IMR-90 (cell line): ENCODE measurements at regions not wholly inside any gene's neighbourhood (a gene's known extent, or its start where the extent isn't known, plus 50 kb on each side); places are given as distances from the start of the nearest gene placed in this dataset.

Experiments
- ATAC-seq: fragments of 200-7000 bp; cut with Tn5 transposase; 2 replicates; pipeline ENCODE4 v1.9.1; 2020; ENCODE audit warnings: low read depth, mild to moderate bottlenecking, moderate library complexity
- BruUV-seq: library from RNA; stranded (reverse); fragments of 400-500 nt; replicated peaks from 2 replicates; lab custom pipeline; 2021; lab: Mats Ljungman, UMichigan
- CTCF ChIA-PET: fragments of 300-600 bp; formaldehyde crosslinking; extraction: SDS; loops from one replicate; lab custom pipeline; 2021; ENCODE audit warnings: antibody characterized with exemption; lab: Yijun Ruan, JAX
- POLR2A ChIA-PET: fragments of 300-600 bp; sonication (Branson Sonifier 250); formaldehyde crosslinking; loops from one replicate; lab custom pipeline; 2022; ENCODE audit warnings: antibody characterized with exemption; ENCODE audit not compliant: unreplicated experiment; lab: Charles Lee
- DNase-seq: peaks from one replicate; pipeline ENCODE4 v3.0.0; 2013
- H2AFZ ChIP-seq: replicated peaks from 2 replicates; pipeline ENCODE3; 2013; ENCODE audit warnings: low read length, mild to moderate bottlenecking; ENCODE audit not compliant: poor library complexity
- H2AK5ac ChIP-seq: 2 replicates; pipeline ENCODE4 v1.6.1; 2013; ENCODE audit warnings: low read depth, low read length, inconsistent platforms
- H2AK9ac ChIP-seq: replicated peaks from 2 replicates; pipeline ENCODE3; 2013; ENCODE audit warnings: mild to moderate bottlenecking, low read depth, low read length, moderate library complexity; ENCODE audit not compliant: poor library complexity
- H2BK120ac ChIP-seq: 2 replicates; pipeline ENCODE4 v1.6.1; 2013; ENCODE audit warnings: low read depth, low read length, inconsistent platforms
- H2BK15ac ChIP-seq: 3 replicates; pipeline ENCODE4 v1.6.1; 2013; ENCODE audit warnings: low read depth, low read length, inconsistent platforms
- H2BK20ac ChIP-seq: 2 replicates; pipeline ENCODE4 v1.6.1; 2013; ENCODE audit warnings: low read depth, mild to moderate bottlenecking, inconsistent platforms, low read length, moderate library complexity
- H2BK5ac ChIP-seq: 2 replicates; pipeline ENCODE4 v1.6.1; 2013; ENCODE audit warnings: mild to moderate bottlenecking, low read depth, low read length, inconsistent platforms; ENCODE audit not compliant: poor library complexity, severe bottlenecking
- H3K14ac ChIP-seq: replicated peaks from 2 replicates; pipeline ENCODE4 v1.6.1; 2013; ENCODE audit warnings: low read depth, low read length, inconsistent platforms
- H3K18ac ChIP-seq: 2 replicates; pipeline ENCODE4 v1.6.1; 2013; ENCODE audit warnings: low read depth, low read length, control low read depth
- H3K23ac ChIP-seq: 2 replicates; pipeline ENCODE4 v1.6.1; 2013; ENCODE audit warnings: low read depth, low read length, inconsistent platforms
- H3K27ac ChIP-seq: 2 replicates; pipeline ENCODE4 v1.5.1; 2013; ENCODE audit warnings: mild to moderate bottlenecking, control low read depth, low read length; ENCODE audit not compliant: insufficient read depth
- H3K27me3 ChIP-seq: 2 replicates; pipeline ENCODE4 v1.6.1; 2013; ENCODE audit warnings: low read length; ENCODE audit not compliant: control insufficient read depth, insufficient read depth
- H3K36me3 ChIP-seq: 2 replicates; pipeline ENCODE4 v1.6.1; 2013; ENCODE audit warnings: low read length, mixed read lengths; ENCODE audit not compliant: control insufficient read depth, insufficient read depth
- H3K4ac ChIP-seq: 2 replicates; pipeline ENCODE4 v1.6.1; 2013; ENCODE audit warnings: low read depth, low read length, inconsistent platforms
- H3K4me1 ChIP-seq: 2 replicates; pipeline ENCODE4 v1.6.1; 2013; ENCODE audit warnings: low read length, mixed read lengths; ENCODE audit not compliant: control insufficient read depth, insufficient read depth
- H3K4me2 ChIP-seq: 2 replicates; pipeline ENCODE4 v1.6.1; 2013; ENCODE audit warnings: low read depth, mild to moderate bottlenecking, control low read depth, low read length, moderate library complexity
- H3K4me3 ChIP-seq: 2 replicates; pipeline ENCODE4 v1.5.1; 2013; ENCODE audit warnings: low read depth, mild to moderate bottlenecking, control low read depth, low read length, moderate library complexity; ENCODE audit not compliant: insufficient read depth
- H3K56ac ChIP-seq: 2 replicates; pipeline ENCODE4 v1.6.1; 2013; ENCODE audit warnings: low read length, inconsistent platforms; ENCODE audit not compliant: insufficient read depth; ENCODE audit errors: extremely low read depth
- H3K79me1 ChIP-seq, 2 experiments: 2 replicates each; pipeline ENCODE4 v1.6.1; 2013; ENCODE audit warnings: low read length in 2 of 2, inconsistent platforms in 1 of 2, low read depth in 1 of 2
- H3K9ac ChIP-seq: 2 replicates; pipeline ENCODE4 v1.6.1; 2013; ENCODE audit warnings: low read depth, low read length, control low read depth
- H3K9me1 ChIP-seq: 2 replicates; pipeline ENCODE4 v1.6.1; 2013; ENCODE audit warnings: low read length, inconsistent platforms; ENCODE audit not compliant: insufficient read depth
- H3K9me3 ChIP-seq: 2 replicates; pipeline ENCODE4 v1.6.1; 2013; ENCODE audit warnings: low read length; ENCODE audit not compliant: control insufficient read depth, insufficient read depth
- H4K20me1 ChIP-seq: 2 replicates; pipeline ENCODE4 v1.6.1; 2013; ENCODE audit warnings: low read length, inconsistent platforms; ENCODE audit not compliant: insufficient read depth
- H4K5ac ChIP-seq: 2 replicates; pipeline ENCODE4 v1.6.1; 2013; ENCODE audit warnings: mild to moderate bottlenecking, low read depth, low read length, control low read depth
- H4K8ac ChIP-seq, 2 experiments: 2 replicates each; pipeline ENCODE4 v1.6.1; 2013; ENCODE audit warnings: low read depth in 2 of 2, low read length in 2 of 2, control low read depth in 1 of 2, inconsistent platforms in 1 of 2
- H4K91ac ChIP-seq: 2 replicates; pipeline ENCODE4 v1.6.1; 2013; ENCODE audit warnings: low read depth, low read length, inconsistent platforms; ENCODE audit not compliant: insufficient read depth
- BHLHE40 ChIP-seq: fragments of 150-350 bp; IDR thresholded peaks from 2 replicates; pipeline ENCODE4 v1.6.1; 2016; ENCODE audit warnings: mild to moderate bottlenecking, low read depth, low read length
- CEBPB ChIP-seq: IDR thresholded peaks from 2 replicates; pipeline ENCODE4 v1.6.1; 2012; ENCODE audit warnings: low read depth, low read length, improper control_type of control experiment
- CHD1 ChIP-seq: IDR thresholded peaks from 2 replicates; pipeline ENCODE4 v1.6.1; 2012; ENCODE audit warnings: low read depth, low read length, improper control_type of control experiment
- FOS ChIP-seq: fragments of 150-350 bp; IDR thresholded peaks from 2 replicates; pipeline ENCODE4 v1.6.1; 2016; ENCODE audit warnings: low read depth, low read length
- RAD21 ChIP-seq: IDR thresholded peaks from 2 replicates; pipeline ENCODE4 v1.6.1; 2012; ENCODE audit warnings: low read length, improper control_type of control experiment
- SMC3 ChIP-seq: fragments of 150-350 bp; IDR thresholded peaks from 2 replicates; pipeline ENCODE4 v1.6.1; 2016; ENCODE audit warnings: low read depth, mild to moderate bottlenecking, antibody characterized with exemption, low read length, moderate library complexity
- WGBS, 2 experiments: methylation state at CpG; one replicate each; pipeline versions ENCODE4 v1.1.5 to v1.1.7; 2013; ENCODE audit warnings: missing lambda C conversion rate in 2 of 2; ENCODE audit not compliant: insufficient read length in 1 of 2; ENCODE audit errors: extremely low coverage in 2 of 2; 5-methylcytosine and 5-hydroxymethylcytosine counted together
- dilution Hi-C: fragments of 300-500 bp; cut with HindIII; formaldehyde crosslinking; loops from one replicate; pipeline ENCODE4 v1.14.3; 2018; ENCODE audit warnings: low sequenced_read_pairs; ENCODE audit not compliant: unreplicated experiment
- in situ Hi-C: fragments of 300-500 bp; cut with MboI; formaldehyde crosslinking; loops from 3 replicates; pipeline ENCODE4 v1.14.3; 2019; ENCODE audit warnings: low sequenced_read_pairs, inconsistent platforms, mixed read lengths
- intact Hi-C: fragments of 100-400 bp; cut with micrococcal nuclease; formaldehyde crosslinking; loops from 2 replicates; pipeline ENCODE4 v1.10.0; 2022

GRCh38 chr3:102301155-102301880, 133.5 kb upstream of the ZPLD1 start:
- dilution Hi-C loops (no loop called here), intact Hi-C loops (no loop called here), in situ Hi-C loops (no loop called here)
- Histone ChIP-seq H3K9me3 (no peaks in the 10 kb centered on the region), H3K4me3 (no peak overlapping the region), H3K9ac (no peak overlapping the region), H3K56ac (no peak overlapping the region), H2BK20ac (no peak overlapping the region), H3K9me1 (no peaks in the 10 kb centered on the region), H2BK120ac (no peak overlapping the region), H4K8ac (no peak overlapping the region), H2AFZ (no peak overlapping the region), H3K4me2 (no peak overlapping the region), H3K27ac (no peak overlapping the region), H3K4me1 (no peaks in the 10 kb centered on the region), H3K18ac (no peak overlapping the region), H4K91ac (no peak overlapping the region), H2AK5ac (no peak overlapping the region), H3K23ac (no peak overlapping the region), H2AK9ac (no peak overlapping the region), H3K27me3 (peaks cover 1% of the 10 kb centered on the region; the same call in 1 of the 2 replicates), H3K4ac (no peak overlapping the region), H4K5ac (no peak overlapping the region), H2BK15ac (no peak overlapping the region), H3K79me1 (no peaks in the 10 kb centered on the region), H3K14ac (no peak overlapping the region), H4K20me1 (no peaks in the 10 kb centered on the region), H3K36me3 (no peaks in the 10 kb centered on the region), H2BK5ac (no peak overlapping the region)
- no TSS peak for BruUV-seq
- no CpG with 5 or more reads among the region's 4 CpGs for WGBS, 2 experiments
- TF ChIP-seq RAD21 (no peak), FOS (no peak), SMC3 (no peak), CHD1 (no peak), CEBPB (no peak), BHLHE40 (no peak)
- CTCF ChIA-PET, result interaction anchor here (0.9 kb wide), 1 partner anchor 27 kb away, joined by 3 read pairs; no protein-coding TSS in a partner anchor
- ATAC-seq, result peak; percentile 11; the same call in 1 of the 2 replicates
- POLR2A ChIA-PET, result no interaction called here
- no peak for DNase-seq
